ENCODE measurements at regions not wholly inside any gene's neighbourhood (a gene's known extent, or its start where the extent isn't known, plus 50 kb on each side); places are given as distances from the start of the nearest gene placed in this dataset.
"Not testable (repeated sequence)": the region's sequence is repeated elsewhere in the genome, so short reads cannot be mapped to it uniquely, and the experiment has no call there.

DNA sequence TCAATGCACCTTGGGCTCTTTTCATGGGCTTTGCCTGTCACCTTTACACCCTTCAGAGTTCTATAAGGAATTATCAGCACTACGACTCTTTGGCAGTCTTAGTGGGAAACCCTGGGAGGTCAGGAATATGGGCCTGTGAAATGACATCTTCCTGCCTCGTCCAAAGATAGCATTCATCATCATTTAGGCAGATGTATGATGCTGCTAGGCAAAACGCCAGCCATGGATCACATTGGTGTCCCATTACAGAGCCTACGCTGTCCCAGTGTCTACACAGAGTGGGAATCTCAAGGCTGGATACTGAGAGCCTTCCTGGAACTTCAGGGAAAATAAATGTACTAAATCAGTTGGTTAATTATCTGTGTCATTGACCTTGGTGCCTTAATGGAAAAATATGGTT is 259.4 kb upstream of the CELF2 start:
- H3K9ac ChIP-seq (ENCODE audit: low read length): no peak overlapping the region
- no peak overlapping the region for H2AFZ ChIP-seq (ENCODE audit: low read length)
- H3K4me2 ChIP-seq (ENCODE audit: low read depth, low read length, poor library complexity, severe bottlenecking): no peak overlapping the region
- H3K9me3 ChIP-seq (ENCODE audit: low read length): no peaks in the 10 kb centered on the region
- H3K4me3 ChIP-seq (ENCODE audit: low read length): no peak overlapping the region
- H3K9me2 ChIP-seq (replicated peaks; ENCODE audit: insufficient read depth, low read length): no peaks in the 10 kb centered on the region
- no peaks in the 10 kb centered on the region for H3K36me3 ChIP-seq (ENCODE audit: insufficient read depth, low read length)
- H3K27ac ChIP-seq (ENCODE audit: low read length): no peak overlapping the region
- no peaks in the 10 kb centered on the region for H3K4me1 ChIP-seq (ENCODE audit: low read length)
- no peaks in the 10 kb centered on the region for H3K79me2 ChIP-seq (ENCODE audit: low read length)
- no peak for DNase-seq
- no peaks in the 10 kb centered on the region for H4K20me1 ChIP-seq (ENCODE audit: insufficient read depth, low read depth, low read length)
- H3K27me3 ChIP-seq (ENCODE audit: low read length): no peaks in the 10 kb centered on the region

DNA sequence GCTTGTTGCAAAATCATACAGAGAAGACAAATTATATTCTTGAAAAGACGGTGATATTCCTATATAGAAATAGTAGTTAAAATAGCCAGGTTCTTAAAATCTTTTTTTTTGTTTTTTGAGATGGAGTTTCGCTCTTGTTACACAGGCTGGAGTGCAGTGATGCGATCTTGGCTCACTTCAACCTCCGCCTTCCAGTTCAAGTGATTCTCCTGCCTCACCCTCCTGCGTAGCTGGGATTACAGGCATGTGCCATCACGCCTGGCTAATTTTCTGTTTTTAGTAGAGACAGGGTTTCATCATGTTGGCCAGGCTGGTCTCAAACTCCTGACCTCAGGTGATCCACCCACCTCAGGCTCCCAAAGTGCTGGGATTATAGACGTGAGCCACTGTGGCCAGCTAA is 257.9 kb upstream of the CELF2 start:
- H3K27me3 ChIP-seq (ENCODE audit: low read length); H3K4me1 ChIP-seq (ENCODE audit: low read length); H3K4me2 ChIP-seq (ENCODE audit: low read depth, low read length, poor library complexity, severe bottlenecking); H3K36me3 ChIP-seq (ENCODE audit: insufficient read depth, low read length); H3K9me2 ChIP-seq (replicated peaks; ENCODE audit: insufficient read depth, low read length); H3K27ac ChIP-seq (ENCODE audit: low read length); H3K9ac ChIP-seq (ENCODE audit: low read length); H4K20me1 ChIP-seq (ENCODE audit: insufficient read depth, low read depth, low read length); H2AFZ ChIP-seq (ENCODE audit: low read length); DNase-seq; H3K4me3 ChIP-seq (ENCODE audit: low read length); H3K79me2 ChIP-seq (ENCODE audit: low read length); H3K9me3 ChIP-seq (ENCODE audit: low read length): not testable (repeated sequence)

DNA sequence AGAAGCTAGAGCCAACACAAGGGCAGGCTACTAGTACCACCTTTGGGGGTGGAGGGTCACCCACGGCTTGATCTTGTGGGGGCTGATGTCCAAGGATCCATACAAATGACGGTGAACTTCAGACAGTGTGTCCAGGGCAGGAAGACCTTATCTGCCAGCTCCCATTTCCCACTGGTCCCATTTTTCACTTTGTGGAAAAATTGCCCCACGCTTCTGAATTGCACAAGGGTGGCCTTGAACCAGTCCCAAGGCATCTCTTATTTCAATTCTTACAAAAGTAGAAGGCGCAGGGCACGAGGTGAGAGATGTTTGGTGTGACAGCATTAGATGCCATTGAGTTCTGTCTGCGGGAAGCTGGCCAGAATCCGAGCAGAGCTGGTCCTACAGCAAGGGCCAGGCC is 252.7 kb upstream of the CELF2 start:
- Histone ChIP-seq H3K9ac (ENCODE audit: low read length) (no peak overlapping the region), H3K27ac (ENCODE audit: low read length) (no peak overlapping the region), H3K4me2 (ENCODE audit: low read depth, low read length, poor library complexity, severe bottlenecking) (no peak overlapping the region), H3K4me1 (ENCODE audit: low read length) (no peaks in the 10 kb centered on the region), H3K36me3 (ENCODE audit: insufficient read depth, low read length) (no peaks in the 10 kb centered on the region), H4K20me1 (ENCODE audit: insufficient read depth, low read depth, low read length) (no peaks in the 10 kb centered on the region), H3K4me3 (ENCODE audit: low read length) (no peak overlapping the region), H2AFZ (ENCODE audit: low read length) (no peak overlapping the region), H3K9me2 (replicated peaks; ENCODE audit: insufficient read depth, low read length) (no peaks in the 10 kb centered on the region), H3K79me2 (ENCODE audit: low read length) (no peaks in the 10 kb centered on the region), H3K9me3 (ENCODE audit: low read length) (no peaks in the 10 kb centered on the region), H3K27me3 (ENCODE audit: low read length) (no peaks in the 10 kb centered on the region)
- DNase-seq: no peak

DNA sequence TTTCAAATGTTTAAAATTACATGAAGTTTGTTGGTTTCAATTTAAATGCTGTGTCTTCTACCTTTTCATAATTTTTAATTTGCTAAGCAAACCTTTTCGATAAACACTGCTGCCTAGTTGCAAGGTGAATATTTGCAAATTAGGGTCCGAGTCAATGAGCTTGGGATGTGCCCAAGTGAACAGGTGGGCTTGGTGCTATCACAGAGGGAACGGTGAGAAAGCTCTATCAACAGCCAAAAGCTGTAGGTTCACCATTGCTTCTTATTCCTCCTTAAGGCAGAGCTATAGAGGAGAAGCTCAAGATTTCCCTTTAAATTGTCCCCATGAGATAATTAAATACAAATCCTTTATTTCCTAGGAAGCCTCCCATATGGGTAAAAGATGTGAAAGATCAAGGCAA is 245.3 kb upstream of the CELF2 start:
- Histone ChIP-seq H3K9ac (ENCODE audit: low read length) (no peak overlapping the region), H4K20me1 (ENCODE audit: insufficient read depth, low read depth, low read length) (no peaks in the 10 kb centered on the region), H3K79me2 (ENCODE audit: low read length) (no peaks in the 10 kb centered on the region), H3K36me3 (ENCODE audit: insufficient read depth, low read length) (no peaks in the 10 kb centered on the region), H3K4me2 (ENCODE audit: low read depth, low read length, poor library complexity, severe bottlenecking) (no peak overlapping the region), H3K9me3 (ENCODE audit: low read length) (no peaks in the 10 kb centered on the region), H3K27me3 (ENCODE audit: low read length) (no peaks in the 10 kb centered on the region), H3K4me3 (ENCODE audit: low read length) (no peak overlapping the region), H2AFZ (ENCODE audit: low read length) (no peak overlapping the region), H3K4me1 (ENCODE audit: low read length) (no peaks in the 10 kb centered on the region), H3K27ac (ENCODE audit: low read length) (no peak overlapping the region), H3K9me2 (replicated peaks; ENCODE audit: insufficient read depth, low read length) (no peaks in the 10 kb centered on the region)
- no peak for DNase-seq

DNA sequence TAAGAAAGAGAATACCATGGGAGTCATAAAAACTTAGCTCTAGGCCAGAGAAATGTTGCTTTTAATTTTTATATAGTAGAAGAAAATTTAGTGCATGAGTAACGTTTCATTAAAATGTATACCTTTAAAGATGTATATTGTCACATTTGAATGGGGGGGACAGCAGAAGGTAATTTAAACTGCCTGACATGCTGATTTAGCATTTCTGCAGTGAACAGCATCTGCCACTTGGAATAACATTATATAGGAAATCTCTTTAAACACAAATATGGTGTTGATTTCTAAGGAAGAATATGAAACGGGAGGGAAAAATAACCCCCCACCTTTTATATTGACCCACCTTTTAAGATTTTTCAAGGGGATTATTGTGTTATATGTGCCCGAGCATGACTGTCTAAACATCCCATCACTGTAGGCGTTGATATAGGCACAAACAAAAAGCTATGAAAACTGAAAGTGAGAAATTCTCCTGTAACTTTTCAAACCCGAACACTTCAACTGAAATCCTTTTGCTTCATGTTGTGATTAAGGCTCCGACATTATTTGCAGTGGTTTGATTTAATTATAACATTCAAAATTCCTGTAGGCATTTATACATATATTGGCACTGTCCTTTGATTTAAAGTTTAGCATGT is 244.7 kb upstream of the CELF2 start:
- no peak for DNase-seq
- no peak overlapping the region for H3K27ac ChIP-seq (ENCODE audit: low read length)
- H3K9me2 ChIP-seq (replicated peaks; ENCODE audit: insufficient read depth, low read length): no peaks in the 10 kb centered on the region
- no peaks in the 10 kb centered on the region for H3K79me2 ChIP-seq (ENCODE audit: low read length)
- H3K4me2 ChIP-seq (ENCODE audit: low read depth, low read length, poor library complexity, severe bottlenecking): no peak overlapping the region
- H2AFZ ChIP-seq (ENCODE audit: low read length): no peak overlapping the region
- H3K27me3 ChIP-seq (ENCODE audit: low read length): no peaks in the 10 kb centered on the region
- H4K20me1 ChIP-seq (ENCODE audit: insufficient read depth, low read depth, low read length): no peaks in the 10 kb centered on the region
- H3K9me3 ChIP-seq (ENCODE audit: low read length): no peaks in the 10 kb centered on the region
- no peak overlapping the region for H3K4me3 ChIP-seq (ENCODE audit: low read length)
- H3K36me3 ChIP-seq (ENCODE audit: insufficient read depth, low read length): no peaks in the 10 kb centered on the region
- no peaks in the 10 kb centered on the region for H3K4me1 ChIP-seq (ENCODE audit: low read length)
- no peak overlapping the region for H3K9ac ChIP-seq (ENCODE audit: low read length)

DNA sequence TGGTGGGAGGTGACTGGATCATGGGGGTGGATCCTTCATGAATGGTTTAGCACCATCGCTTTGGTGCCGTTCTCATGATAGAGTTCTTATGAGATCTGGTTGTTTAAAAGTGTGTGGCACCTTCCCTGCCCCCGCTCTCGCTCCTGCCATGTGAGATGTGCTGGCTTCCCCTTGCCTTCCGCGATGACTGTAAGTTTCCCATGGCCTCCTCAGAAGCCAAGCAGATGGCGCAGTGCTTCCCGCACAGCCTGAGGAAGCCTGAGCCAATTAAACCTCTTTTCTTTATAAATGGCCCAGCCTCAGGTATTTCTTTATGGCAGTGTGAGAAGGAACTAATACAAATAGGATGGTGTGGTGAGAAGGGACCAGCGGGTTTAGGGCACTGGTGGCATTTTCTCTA is 243.3 kb upstream of the CELF2 start:
- H2AFZ ChIP-seq (ENCODE audit: low read length): no peak overlapping the region
- no peak overlapping the region for H3K4me2 ChIP-seq (ENCODE audit: low read depth, low read length, poor library complexity, severe bottlenecking)
- H3K9ac ChIP-seq (ENCODE audit: low read length): no peak overlapping the region
- no peak overlapping the region for H3K4me3 ChIP-seq (ENCODE audit: low read length)
- no peak for DNase-seq
- H3K79me2 ChIP-seq (ENCODE audit: low read length): no peaks in the 10 kb centered on the region
- H3K4me1 ChIP-seq (ENCODE audit: low read length): no peaks in the 10 kb centered on the region
- H3K9me3 ChIP-seq (ENCODE audit: low read length): no peaks in the 10 kb centered on the region
- H3K27me3 ChIP-seq (ENCODE audit: low read length): no peaks in the 10 kb centered on the region
- H3K9me2 ChIP-seq (replicated peaks; ENCODE audit: insufficient read depth, low read length): no peaks in the 10 kb centered on the region
- no peak overlapping the region for H3K27ac ChIP-seq (ENCODE audit: low read length)
- H3K36me3 ChIP-seq (ENCODE audit: insufficient read depth, low read length): no peaks in the 10 kb centered on the region
- no peaks in the 10 kb centered on the region for H4K20me1 ChIP-seq (ENCODE audit: insufficient read depth, low read depth, low read length)

DNA sequence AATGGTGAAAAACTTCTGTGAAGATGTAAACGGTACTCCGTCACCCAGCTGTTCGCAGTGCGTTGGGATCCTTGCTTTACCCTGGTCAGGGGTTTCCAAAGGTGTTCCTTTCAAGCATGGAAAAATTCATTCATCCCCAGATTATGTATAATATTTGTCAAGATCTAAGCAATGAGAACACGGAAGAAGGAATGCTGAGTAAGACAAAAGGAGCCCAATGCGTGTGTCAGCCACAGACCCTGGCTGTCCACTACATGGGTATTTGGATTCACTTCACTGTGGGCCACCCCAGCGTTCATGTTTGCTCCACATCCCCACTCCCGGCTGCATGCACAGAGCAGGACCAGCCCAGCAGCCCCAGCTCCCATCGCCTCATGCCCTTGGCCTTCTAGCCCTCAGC is 241.3 kb upstream of the CELF2 start:
- Histone ChIP-seq H3K9ac (ENCODE audit: low read length) (no peak overlapping the region), H3K27ac (ENCODE audit: low read length) (no peak overlapping the region), H3K9me2 (replicated peaks; ENCODE audit: insufficient read depth, low read length) (no peaks in the 10 kb centered on the region), H3K79me2 (ENCODE audit: low read length) (no peaks in the 10 kb centered on the region), H3K4me3 (ENCODE audit: low read length) (no peak overlapping the region), H4K20me1 (ENCODE audit: insufficient read depth, low read depth, low read length) (no peaks in the 10 kb centered on the region), H3K9me3 (ENCODE audit: low read length) (no peaks in the 10 kb centered on the region), H3K36me3 (ENCODE audit: insufficient read depth, low read length) (no peaks in the 10 kb centered on the region), H2AFZ (ENCODE audit: low read length) (no peak overlapping the region), H3K27me3 (ENCODE audit: low read length) (no peaks in the 10 kb centered on the region), H3K4me1 (ENCODE audit: low read length) (no peaks in the 10 kb centered on the region), H3K4me2 (ENCODE audit: low read depth, low read length, poor library complexity, severe bottlenecking) (no peak overlapping the region)
- no peak for DNase-seq

DNA sequence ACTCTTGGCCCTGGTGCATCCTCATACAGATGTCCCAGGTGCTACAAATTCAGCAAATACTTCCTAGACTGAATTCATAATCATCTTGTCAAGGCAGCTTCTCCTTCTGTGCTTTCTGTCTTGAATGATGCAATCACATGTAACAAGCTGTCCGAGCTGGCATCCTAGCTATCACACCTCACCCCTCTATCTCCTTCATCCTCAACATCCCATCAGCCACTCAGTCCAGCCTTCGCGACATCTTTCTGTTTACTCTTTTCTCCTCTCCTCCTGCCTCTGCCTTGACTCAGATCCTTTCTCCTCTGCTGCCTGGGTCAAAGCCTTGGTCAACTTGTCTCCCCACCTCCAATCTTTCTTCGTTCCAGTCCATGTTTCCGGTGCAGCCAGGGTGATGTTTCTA is 240.4 kb upstream of the CELF2 start:
- Histone ChIP-seq H3K27ac (ENCODE audit: low read length) (no peak overlapping the region), H3K9me3 (ENCODE audit: low read length) (no peaks in the 10 kb centered on the region)
- no peak for DNase-seq

DNA sequence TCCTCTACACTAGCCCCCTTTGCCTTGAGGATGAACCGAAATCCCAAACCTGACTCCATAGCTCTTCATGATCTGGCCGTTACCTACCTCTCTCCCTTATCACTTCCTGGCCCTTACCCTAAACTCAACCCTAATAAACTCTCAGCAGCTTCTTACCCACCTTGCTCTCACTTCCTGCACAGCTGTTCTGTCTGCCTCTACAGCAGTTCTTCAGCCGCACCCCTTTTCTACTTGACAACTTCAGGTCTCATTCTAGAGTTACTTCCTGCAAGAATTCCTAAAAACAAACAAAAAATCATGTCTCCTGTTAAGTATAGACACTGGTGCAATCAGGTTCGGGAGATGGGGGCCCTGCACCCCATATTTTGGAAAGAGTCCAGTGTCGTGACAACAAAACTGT is 239.9 kb upstream of the CELF2 start:
- Histone ChIP-seq H3K4me1 (ENCODE audit: low read length) (no peaks in the 10 kb centered on the region), H3K27ac (ENCODE audit: low read length) (no peak overlapping the region), H3K9me3 (ENCODE audit: low read length) (no peaks in the 10 kb centered on the region), H3K27me3 (ENCODE audit: low read length) (no peaks in the 10 kb centered on the region), H2AFZ (ENCODE audit: low read length) (no peak overlapping the region), H3K9me2 (replicated peaks; ENCODE audit: insufficient read depth, low read length) (no peaks in the 10 kb centered on the region), H4K20me1 (ENCODE audit: insufficient read depth, low read depth, low read length) (no peaks in the 10 kb centered on the region), H3K79me2 (ENCODE audit: low read length) (no peaks in the 10 kb centered on the region), H3K36me3 (ENCODE audit: insufficient read depth, low read length) (no peaks in the 10 kb centered on the region), H3K4me3 (ENCODE audit: low read length) (no peak overlapping the region), H3K4me2 (ENCODE audit: low read depth, low read length, poor library complexity, severe bottlenecking) (no peak overlapping the region), H3K9ac (ENCODE audit: low read length) (no peak overlapping the region)
- no peak for DNase-seq

More for the DNA sequence above, 240.4 kb upstream of the CELF2 start:
- no peaks in the 10 kb centered on the region for H4K20me1 ChIP-seq (ENCODE audit: insufficient read depth, low read depth, low read length)
- H3K4me1 ChIP-seq (ENCODE audit: low read length): no peaks in the 10 kb centered on the region
- no peak overlapping the region for H2AFZ ChIP-seq (ENCODE audit: low read length)
- H3K9ac ChIP-seq (ENCODE audit: low read length): no peak overlapping the region
- no peaks in the 10 kb centered on the region for H3K36me3 ChIP-seq (ENCODE audit: insufficient read depth, low read length)
- H3K4me2 ChIP-seq (ENCODE audit: low read depth, low read length, poor library complexity, severe bottlenecking): no peak overlapping the region
- H3K9me2 ChIP-seq (replicated peaks; ENCODE audit: insufficient read depth, low read length): no peaks in the 10 kb centered on the region
- no peaks in the 10 kb centered on the region for H3K27me3 ChIP-seq (ENCODE audit: low read length)
- H3K79me2 ChIP-seq (ENCODE audit: low read length): no peaks in the 10 kb centered on the region
- no peak overlapping the region for H3K4me3 ChIP-seq (ENCODE audit: low read length)

Data from Karpas-422 (cell line).